Body of pancreas (tissue), 4 donors: ENCODE measurements at regions not wholly inside any gene's neighbourhood (a gene's known extent, or its start where the extent isn't known, plus 50 kb on each side); places are given as distances from the start of the nearest gene placed in this dataset.

Source experiments
- CTCF ChIP-seq, 7 experiments: fragments of 450-650 bp in 4 of 7; fragments of 200-600 bp in 3 of 7; sonication (generic) in 3 of 7; IDR thresholded peaks; one replicate each; pipeline ENCODE4 v1.5.1; 2016 to 2019; ENCODE audit warnings: antibody characterized with exemption in 7 of 7
- POLR2A ChIP-seq, 3 donors: fragments of 450-650 bp; IDR thresholded peaks; one replicate each; pipeline ENCODE4 v1.6.1; 2016; ENCODE audit warnings: antibody characterized with exemption in 3 of 3, mild to moderate bottlenecking in 2 of 3

DNA sequence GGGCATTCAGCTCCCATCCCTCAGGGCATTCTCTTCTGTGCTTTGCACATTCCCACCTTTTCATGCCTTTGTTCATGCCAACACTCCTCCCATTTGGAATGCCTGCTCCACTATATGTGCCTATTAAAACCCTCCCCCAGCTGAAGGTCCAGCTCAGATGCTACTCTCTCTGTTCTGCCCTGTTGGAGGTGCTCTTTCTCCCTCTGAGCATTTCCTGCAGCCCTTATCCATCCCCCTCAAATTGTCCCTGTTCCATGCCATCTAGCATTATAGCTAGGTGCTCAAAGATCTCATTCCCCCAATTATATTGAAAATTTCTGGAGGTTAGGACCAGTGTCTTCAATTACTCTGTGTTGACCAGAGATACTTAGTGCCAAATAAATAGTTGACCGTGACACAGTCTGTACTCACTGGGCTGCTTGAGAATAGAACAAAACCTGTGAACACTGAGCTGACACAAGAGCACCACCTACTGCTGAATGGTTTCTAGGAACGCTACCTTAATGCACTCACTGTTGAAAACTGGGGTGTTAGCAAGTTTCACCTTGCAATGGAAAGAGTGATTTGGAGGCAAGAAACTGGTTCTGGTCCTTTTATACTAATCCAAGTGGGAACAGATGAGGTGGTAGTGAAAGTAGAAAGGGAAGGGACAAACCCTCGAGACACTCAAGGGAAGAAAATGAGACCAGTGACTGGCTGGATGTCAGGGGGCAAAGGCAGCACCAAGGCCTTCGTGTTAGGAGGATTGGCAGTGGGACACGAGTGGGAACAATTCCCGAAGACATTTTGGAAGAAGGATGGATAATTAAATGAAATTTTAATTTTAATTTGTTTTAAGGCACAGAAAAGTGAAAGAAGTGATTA, 289.8 kb upstream of the ROPN1 start:
- TF ChIP-seq CTCF (IDR thresholded peaks at IDR 0.05) (peak in 4 of 7 experiments; percentile 27 to 40 (median 31)), POLR2A (IDR thresholded peaks at IDR 0.05) (no peak)
